22Rv1 (cell line): ENCODE measurements at regions not wholly inside any gene's neighbourhood (a gene's known extent, or its start where the extent isn't known, plus 50 kb on each side); places are given as distances from the start of the nearest gene placed in this dataset.

Experiments
- ZFX ChIP-seq: fragments of 450-650 bp; IDR thresholded peaks from 2 replicates; pipeline ENCODE4 v1.6.1; 2017; ENCODE audit warnings: antibody characterized with exemption, borderline replicate concordance
- TF ChIP-seq, protein P1 (sequence below): fragments of 450-650 bp; IDR thresholded peaks from 2 replicates; pipeline ENCODE4 v1.5.1; 2017; ENCODE audit warnings: mild to moderate bottlenecking

DNA sequence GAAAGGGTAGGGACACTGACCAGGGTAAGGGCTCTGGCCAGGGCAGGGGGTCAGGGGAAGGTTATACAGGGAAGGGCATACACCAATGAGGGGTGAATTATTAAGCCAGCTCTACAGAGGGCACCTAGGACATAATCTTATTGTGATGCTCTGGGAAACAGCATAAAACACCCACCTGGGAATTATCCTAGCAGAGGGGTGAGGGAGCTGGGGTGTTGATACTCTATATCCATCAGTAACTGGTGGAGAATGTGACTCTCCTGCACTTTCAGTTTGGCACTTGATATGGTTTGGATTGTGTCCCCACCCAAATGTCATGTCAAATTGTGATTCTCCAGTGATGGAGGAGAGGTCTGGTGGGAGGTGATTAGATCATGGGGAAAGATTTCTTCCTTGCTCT, 291.2 kb downstream of the ASMT start:
- TF ChIP-seq, protein P1, sequence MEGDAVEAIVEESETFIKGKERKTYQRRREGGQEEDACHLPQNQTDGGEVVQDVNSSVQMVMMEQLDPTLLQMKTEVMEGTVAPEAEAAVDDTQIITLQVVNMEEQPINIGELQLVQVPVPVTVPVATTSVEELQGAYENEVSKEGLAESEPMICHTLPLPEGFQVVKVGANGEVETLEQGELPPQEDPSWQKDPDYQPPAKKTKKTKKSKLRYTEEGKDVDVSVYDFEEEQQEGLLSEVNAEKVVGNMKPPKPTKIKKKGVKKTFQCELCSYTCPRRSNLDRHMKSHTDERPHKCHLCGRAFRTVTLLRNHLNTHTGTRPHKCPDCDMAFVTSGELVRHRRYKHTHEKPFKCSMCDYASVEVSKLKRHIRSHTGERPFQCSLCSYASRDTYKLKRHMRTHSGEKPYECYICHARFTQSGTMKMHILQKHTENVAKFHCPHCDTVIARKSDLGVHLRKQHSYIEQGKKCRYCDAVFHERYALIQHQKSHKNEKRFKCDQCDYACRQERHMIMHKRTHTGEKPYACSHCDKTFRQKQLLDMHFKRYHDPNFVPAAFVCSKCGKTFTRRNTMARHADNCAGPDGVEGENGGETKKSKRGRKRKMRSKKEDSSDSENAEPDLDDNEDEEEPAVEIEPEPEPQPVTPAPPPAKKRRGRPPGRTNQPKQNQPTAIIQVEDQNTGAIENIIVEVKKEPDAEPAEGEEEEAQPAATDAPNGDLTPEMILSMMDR: no peak
- no peak for TF ChIP-seq ZFX
